ENCODE measurements at regions not wholly inside any gene's neighbourhood (a gene's known extent, or its start where the extent isn't known, plus 50 kb on each side); places are given as distances from the start of the nearest gene placed in this dataset.

- peaks cover 15% of the 10 kb centered on the region for H3K9me3 ChIP-seq (ENCODE audit: low read depth, low read length)
- no peaks in the 10 kb centered on the region for H3K27me3 ChIP-seq (ENCODE audit: insufficient read depth, low read length)
- no peak overlapping the region for H3K4me3 ChIP-seq (ENCODE audit: low read length)
- H3K4me1 ChIP-seq (ENCODE audit: insufficient read depth, low read length) = no peaks in the 10 kb centered on the region
Observed at GRCh38 chr13:88063741-88064140, 392.6 kb downstream of the SLITRK5 start.

- H3K4me3 ChIP-seq (ENCODE audit: low read length) = no peak overlapping the region
- peaks cover 9% of the 10 kb centered on the region for H3K9me3 ChIP-seq (ENCODE audit: low read depth, low read length)
- H3K27me3 ChIP-seq (ENCODE audit: insufficient read depth, low read length) = no peaks in the 10 kb centered on the region
- H3K4me1 ChIP-seq (ENCODE audit: insufficient read depth, low read length) = no peaks in the 10 kb centered on the region
Observed at GRCh38 chr13:88066847-88067246, 395.7 kb downstream of the SLITRK5 start.

GRCh38 chr13:88068316-88068715 lies 397.1 kb downstream of the SLITRK5 start:
- Histone ChIP-seq H3K9me3 (ENCODE audit: low read depth, low read length) (no peaks in the 10 kb centered on the region), H3K27me3 (ENCODE audit: insufficient read depth, low read length) (no peaks in the 10 kb centered on the region), H3K4me3 (ENCODE audit: low read length) (no peak overlapping the region), H3K4me1 (ENCODE audit: insufficient read depth, low read length) (no peaks in the 10 kb centered on the region)

GRCh38 chr13:88068975-88069374 lies 397.8 kb downstream of the SLITRK5 start:
- no peaks in the 10 kb centered on the region for H3K4me1 ChIP-seq (ENCODE audit: insufficient read depth, low read length)
- no peaks in the 10 kb centered on the region for H3K9me3 ChIP-seq (ENCODE audit: low read depth, low read length)
- H3K27me3 ChIP-seq (ENCODE audit: insufficient read depth, low read length) = no peaks in the 10 kb centered on the region
- H3K4me3 ChIP-seq (ENCODE audit: low read length) = no peak overlapping the region

GRCh38 chr13:88071371-88071770 lies 400.2 kb downstream of the SLITRK5 start:
- no peaks in the 10 kb centered on the region for H3K27me3 ChIP-seq (ENCODE audit: insufficient read depth, low read length)
- no peaks in the 10 kb centered on the region for H3K9me3 ChIP-seq (ENCODE audit: low read depth, low read length)
- no peaks in the 10 kb centered on the region for H3K4me1 ChIP-seq (ENCODE audit: insufficient read depth, low read length)
- H3K4me3 ChIP-seq (ENCODE audit: low read length) = no peak overlapping the region

- no peak overlapping the region for H3K4me3 ChIP-seq (ENCODE audit: low read length)
- H3K4me1 ChIP-seq (ENCODE audit: insufficient read depth, low read length) = no peaks in the 10 kb centered on the region
- no peaks in the 10 kb centered on the region for H3K27me3 ChIP-seq (ENCODE audit: insufficient read depth, low read length)
- no peaks in the 10 kb centered on the region for H3K9me3 ChIP-seq (ENCODE audit: low read depth, low read length)
Observed at GRCh38 chr13:88074794-88075510, 403.8 kb downstream of the SLITRK5 start.

- Histone ChIP-seq H3K27me3 (ENCODE audit: insufficient read depth, low read length) (no peaks in the 10 kb centered on the region), H3K4me3 (ENCODE audit: low read length) (no peak overlapping the region), H3K9me3 (ENCODE audit: low read depth, low read length) (no peaks in the 10 kb centered on the region), H3K4me1 (ENCODE audit: insufficient read depth, low read length) (no peaks in the 10 kb centered on the region)
Observed at GRCh38 chr13:88085036-88085435, 413.9 kb downstream of the SLITRK5 start.

GRCh38 chr13:88086577-88086976 lies 415.4 kb downstream of the SLITRK5 start:
- no peaks in the 10 kb centered on the region for H3K4me1 ChIP-seq (ENCODE audit: insufficient read depth, low read length)
- H3K4me3 ChIP-seq (ENCODE audit: low read length) = no peak overlapping the region
- no peaks in the 10 kb centered on the region for H3K27me3 ChIP-seq (ENCODE audit: insufficient read depth, low read length)
- H3K9me3 ChIP-seq (ENCODE audit: low read depth, low read length) = no peaks in the 10 kb centered on the region

GRCh38 chr13:88097541-88097940 lies 426.4 kb downstream of the SLITRK5 start:
- no peaks in the 10 kb centered on the region for H3K27me3 ChIP-seq (ENCODE audit: insufficient read depth, low read length)
- no peaks in the 10 kb centered on the region for H3K9me3 ChIP-seq (ENCODE audit: low read depth, low read length)
- no peaks in the 10 kb centered on the region for H3K4me1 ChIP-seq (ENCODE audit: insufficient read depth, low read length)
- H3K4me3 ChIP-seq (ENCODE audit: low read length) = no peak overlapping the region

GRCh38 chr13:88103824-88104223 lies 432.7 kb downstream of the SLITRK5 start:
- H3K4me1 ChIP-seq (ENCODE audit: insufficient read depth, low read length) = no peaks in the 10 kb centered on the region
- H3K4me3 ChIP-seq (ENCODE audit: low read length) = no peak overlapping the region
- no peaks in the 10 kb centered on the region for H3K9me3 ChIP-seq (ENCODE audit: low read depth, low read length)
- no peaks in the 10 kb centered on the region for H3K27me3 ChIP-seq (ENCODE audit: insufficient read depth, low read length)

- H3K4me3 ChIP-seq (ENCODE audit: low read length) = no peak overlapping the region
- no peaks in the 10 kb centered on the region for H3K4me1 ChIP-seq (ENCODE audit: insufficient read depth, low read length)
- no peaks in the 10 kb centered on the region for H3K9me3 ChIP-seq (ENCODE audit: low read depth, low read length)
- no peaks in the 10 kb centered on the region for H3K27me3 ChIP-seq (ENCODE audit: insufficient read depth, low read length)
Observed at GRCh38 chr13:88104576-88104975, 433.4 kb downstream of the SLITRK5 start.

- no peak overlapping the region for H3K4me3 ChIP-seq (ENCODE audit: low read length)
- no peaks in the 10 kb centered on the region for H3K4me1 ChIP-seq (ENCODE audit: insufficient read depth, low read length)
- no peaks in the 10 kb centered on the region for H3K27me3 ChIP-seq (ENCODE audit: insufficient read depth, low read length)
- H3K9me3 ChIP-seq (ENCODE audit: low read depth, low read length) = no peaks in the 10 kb centered on the region
Observed at GRCh38 chr13:88107570-88107969, 436.4 kb downstream of the SLITRK5 start.

- no peak overlapping the region for H3K4me3 ChIP-seq (ENCODE audit: low read length)
- no peaks in the 10 kb centered on the region for H3K4me1 ChIP-seq (ENCODE audit: insufficient read depth, low read length)
- H3K27me3 ChIP-seq (ENCODE audit: insufficient read depth, low read length) = no peaks in the 10 kb centered on the region
- no peaks in the 10 kb centered on the region for H3K9me3 ChIP-seq (ENCODE audit: low read depth, low read length)
Observed at GRCh38 chr13:88112526-88112925, 441.4 kb downstream of the SLITRK5 start.

GRCh38 chr13:88115976-88116375 lies 444.8 kb downstream of the SLITRK5 start:
- Histone ChIP-seq H3K4me1 (ENCODE audit: insufficient read depth, low read length) (no peaks in the 10 kb centered on the region), H3K27me3 (ENCODE audit: insufficient read depth, low read length) (no peaks in the 10 kb centered on the region), H3K9me3 (ENCODE audit: low read depth, low read length) (no peaks in the 10 kb centered on the region), H3K4me3 (ENCODE audit: low read length) (no peak overlapping the region)

- H3K4me1 ChIP-seq (ENCODE audit: insufficient read depth, low read length) = no peaks in the 10 kb centered on the region
- no peak overlapping the region for H3K4me3 ChIP-seq (ENCODE audit: low read length)
- no peaks in the 10 kb centered on the region for H3K27me3 ChIP-seq (ENCODE audit: insufficient read depth, low read length)
- no peaks in the 10 kb centered on the region for H3K9me3 ChIP-seq (ENCODE audit: low read depth, low read length)
Observed at GRCh38 chr13:88118952-88119351, 447.8 kb downstream of the SLITRK5 start.

GRCh38 chr13:88124142-88124541 lies 453.0 kb downstream of the SLITRK5 start:
- H3K9me3 ChIP-seq (ENCODE audit: low read depth, low read length) = no peaks in the 10 kb centered on the region
- H3K4me3 ChIP-seq (ENCODE audit: low read length) = no peak overlapping the region
- H3K4me1 ChIP-seq (ENCODE audit: insufficient read depth, low read length) = no peaks in the 10 kb centered on the region
- no peaks in the 10 kb centered on the region for H3K27me3 ChIP-seq (ENCODE audit: insufficient read depth, low read length)

All from mononuclear cell (primary cell).